AG09309 (cell line): ENCODE measurements at regions not wholly inside any gene's neighbourhood (a gene's known extent, or its start where the extent isn't known, plus 50 kb on each side); places are given as distances from the start of the nearest gene placed in this dataset.

Source experiments
- DNase-seq: peaks from one replicate; pipeline ENCODE4 v3.0.0-alpha.2; 2010; ENCODE audit warnings: low read depth
- H3K4me3 ChIP-seq: 2 replicates; pipeline ENCODE4 v1.5.1; 2011; ENCODE audit warnings: mild to moderate bottlenecking, low read depth, low read length, moderate library complexity; ENCODE audit not compliant: control insufficient read depth
- TF ChIP-seq, protein P1 (sequence below): IDR thresholded peaks from 2 replicates; pipeline ENCODE4 v1.5.1; 2011; ENCODE audit warnings: mild to moderate bottlenecking, low read depth, low read length, inconsistent platforms; ENCODE audit not compliant: insufficient read depth, control insufficient read depth; ENCODE audit errors: missing control alignments

DNA sequence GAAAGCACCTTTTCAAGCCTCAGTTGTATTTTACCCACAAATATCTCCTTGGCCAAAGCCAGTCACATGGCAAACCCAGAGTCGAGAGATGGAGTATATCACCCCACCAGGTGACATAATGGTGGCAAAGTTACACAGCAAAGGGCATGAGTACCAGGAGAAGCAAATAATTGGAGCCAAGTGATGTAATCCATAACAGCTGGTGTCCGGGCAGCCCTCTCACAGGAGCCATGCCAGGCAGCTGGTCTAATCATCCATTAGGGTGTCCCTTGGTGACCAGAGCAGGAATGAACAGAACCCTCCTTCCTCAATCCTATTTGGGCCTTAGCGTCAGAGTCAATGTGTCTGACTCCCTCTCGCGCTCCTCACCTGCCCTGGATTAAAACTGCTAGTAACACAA is 272.1 kb downstream of the LRFN2 start:
- no peak overlapping the region for H3K4me3 ChIP-seq
- no peak for DNase-seq
- TF ChIP-seq, protein P1, sequence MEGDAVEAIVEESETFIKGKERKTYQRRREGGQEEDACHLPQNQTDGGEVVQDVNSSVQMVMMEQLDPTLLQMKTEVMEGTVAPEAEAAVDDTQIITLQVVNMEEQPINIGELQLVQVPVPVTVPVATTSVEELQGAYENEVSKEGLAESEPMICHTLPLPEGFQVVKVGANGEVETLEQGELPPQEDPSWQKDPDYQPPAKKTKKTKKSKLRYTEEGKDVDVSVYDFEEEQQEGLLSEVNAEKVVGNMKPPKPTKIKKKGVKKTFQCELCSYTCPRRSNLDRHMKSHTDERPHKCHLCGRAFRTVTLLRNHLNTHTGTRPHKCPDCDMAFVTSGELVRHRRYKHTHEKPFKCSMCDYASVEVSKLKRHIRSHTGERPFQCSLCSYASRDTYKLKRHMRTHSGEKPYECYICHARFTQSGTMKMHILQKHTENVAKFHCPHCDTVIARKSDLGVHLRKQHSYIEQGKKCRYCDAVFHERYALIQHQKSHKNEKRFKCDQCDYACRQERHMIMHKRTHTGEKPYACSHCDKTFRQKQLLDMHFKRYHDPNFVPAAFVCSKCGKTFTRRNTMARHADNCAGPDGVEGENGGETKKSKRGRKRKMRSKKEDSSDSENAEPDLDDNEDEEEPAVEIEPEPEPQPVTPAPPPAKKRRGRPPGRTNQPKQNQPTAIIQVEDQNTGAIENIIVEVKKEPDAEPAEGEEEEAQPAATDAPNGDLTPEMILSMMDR, result no peak

DNA sequence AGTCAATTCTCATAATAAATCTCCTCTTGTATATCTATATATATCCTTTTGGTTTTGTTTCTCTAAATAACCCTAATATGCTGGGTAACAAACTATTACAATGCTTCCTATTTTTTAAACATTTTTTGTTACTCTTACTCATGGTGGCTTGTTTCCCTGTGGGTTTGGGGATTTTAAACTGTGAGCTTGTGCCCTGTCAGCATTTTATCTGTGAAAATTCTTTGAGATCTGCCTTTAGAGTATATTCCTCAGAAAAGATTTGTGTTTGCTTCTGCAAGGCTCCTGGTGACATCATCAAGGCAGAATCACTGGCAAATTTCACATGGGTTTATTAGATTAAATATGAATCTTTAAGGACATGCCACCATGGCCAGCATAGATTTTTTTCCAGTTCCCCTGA is 273.6 kb downstream of the LRFN2 start:
- H3K4me3 ChIP-seq, result no peak overlapping the region
- no peak for DNase-seq
- TF ChIP-seq, protein P1, result no peak

DNA sequence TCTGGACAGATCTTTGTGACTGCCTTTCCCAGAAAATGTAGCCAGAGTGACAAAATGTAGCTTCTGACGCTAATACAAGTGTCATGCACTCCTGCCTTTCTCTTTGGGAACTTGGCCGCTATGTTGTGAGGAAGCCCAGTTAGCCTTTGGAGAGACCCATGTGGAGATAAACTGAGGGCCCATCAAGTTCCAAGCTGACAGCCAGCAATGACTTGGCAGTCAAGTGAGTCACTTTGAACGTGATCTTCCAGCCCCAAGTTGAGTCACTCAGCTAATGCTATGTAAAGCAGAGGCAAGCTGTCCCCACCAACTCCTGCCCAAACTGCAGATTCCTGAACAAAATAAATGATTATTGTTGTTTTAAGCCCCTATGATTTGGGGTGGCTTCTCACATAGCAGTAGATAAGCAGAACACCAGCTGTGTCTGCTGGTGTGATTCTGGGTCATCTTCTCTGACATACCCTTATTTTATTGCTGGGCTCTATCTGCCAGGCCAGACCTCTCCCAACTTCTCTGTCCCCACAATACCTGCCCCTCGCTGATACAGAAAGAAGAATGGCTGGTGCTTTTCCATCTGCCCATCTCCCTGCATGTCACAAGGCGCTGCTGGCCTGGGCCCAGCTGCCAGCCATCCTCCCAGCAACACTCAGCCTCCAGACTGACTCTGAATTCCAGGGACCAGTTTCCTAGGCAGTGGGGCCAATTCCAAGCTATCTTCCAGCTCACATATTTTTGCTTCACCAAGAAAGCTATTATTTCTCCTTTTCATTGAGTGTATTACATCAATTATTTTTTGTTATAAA is 274.8 kb downstream of the LRFN2 start:
- TF ChIP-seq, protein P1, result no peak
- no peak for DNase-seq
- H3K4me3 ChIP-seq, result no peak overlapping the region

DNA sequence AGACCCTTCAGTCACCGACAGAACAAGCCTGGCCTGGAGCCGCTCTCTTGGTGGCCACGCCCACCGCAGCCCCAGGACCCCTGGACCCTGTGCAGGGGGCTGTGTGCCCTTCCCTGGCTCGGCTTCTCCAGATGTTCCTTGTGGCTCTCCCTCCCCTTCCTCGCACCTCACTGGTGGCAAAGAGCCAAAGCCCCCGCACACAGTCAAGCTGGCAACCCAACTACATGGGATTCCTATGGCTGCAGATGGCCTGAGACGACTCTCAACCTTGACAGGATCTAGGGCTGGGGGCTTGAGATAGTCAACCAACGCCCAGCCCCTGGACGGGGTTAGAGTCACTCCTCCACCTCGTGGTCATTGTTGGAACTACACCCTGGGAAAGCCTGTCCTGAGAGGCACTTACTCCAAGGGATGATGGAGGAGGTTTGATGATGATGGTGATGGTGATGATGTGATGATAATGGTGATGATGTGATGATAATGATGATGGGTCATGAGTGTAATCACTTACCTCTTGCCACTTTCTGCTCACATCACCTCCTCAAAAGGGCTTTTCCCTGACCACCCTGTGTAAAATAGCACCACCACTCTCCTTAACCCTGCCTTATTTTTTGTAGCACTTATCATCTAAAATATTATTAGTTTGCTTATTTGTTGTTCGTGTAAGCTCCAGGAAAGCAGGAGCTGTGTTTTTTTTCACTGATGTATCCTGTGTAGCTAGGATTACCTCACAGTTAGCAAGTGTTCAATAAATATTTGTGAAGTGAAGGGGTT is 278.4 kb downstream of the LRFN2 start:
- TF ChIP-seq, protein P1, result peak; percentile 88
- no peak overlapping the region for H3K4me3 ChIP-seq
- DNase-seq, result no peak

DNA sequence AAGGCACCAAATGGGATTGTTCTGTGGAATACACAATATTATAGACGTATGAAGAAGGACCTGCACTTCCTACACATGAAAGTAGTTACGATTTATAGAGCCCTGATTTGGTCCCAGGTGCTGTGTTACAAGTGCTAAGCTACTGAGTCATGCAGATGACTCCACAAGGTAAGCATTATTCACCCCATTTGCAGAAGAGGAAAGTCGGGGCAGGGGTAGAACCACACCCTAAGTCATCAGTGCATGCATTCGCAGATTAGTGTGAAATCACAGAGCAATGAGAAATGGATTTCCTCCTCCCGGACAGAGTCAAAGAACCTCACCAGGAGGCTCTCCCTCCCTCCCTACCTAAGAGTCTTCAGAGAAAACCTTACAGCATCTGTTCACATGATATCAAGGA is 279.5 kb downstream of the LRFN2 start:
- TF ChIP-seq, protein P1, result no peak
- no peak overlapping the region for H3K4me3 ChIP-seq
- no peak for DNase-seq

DNA sequence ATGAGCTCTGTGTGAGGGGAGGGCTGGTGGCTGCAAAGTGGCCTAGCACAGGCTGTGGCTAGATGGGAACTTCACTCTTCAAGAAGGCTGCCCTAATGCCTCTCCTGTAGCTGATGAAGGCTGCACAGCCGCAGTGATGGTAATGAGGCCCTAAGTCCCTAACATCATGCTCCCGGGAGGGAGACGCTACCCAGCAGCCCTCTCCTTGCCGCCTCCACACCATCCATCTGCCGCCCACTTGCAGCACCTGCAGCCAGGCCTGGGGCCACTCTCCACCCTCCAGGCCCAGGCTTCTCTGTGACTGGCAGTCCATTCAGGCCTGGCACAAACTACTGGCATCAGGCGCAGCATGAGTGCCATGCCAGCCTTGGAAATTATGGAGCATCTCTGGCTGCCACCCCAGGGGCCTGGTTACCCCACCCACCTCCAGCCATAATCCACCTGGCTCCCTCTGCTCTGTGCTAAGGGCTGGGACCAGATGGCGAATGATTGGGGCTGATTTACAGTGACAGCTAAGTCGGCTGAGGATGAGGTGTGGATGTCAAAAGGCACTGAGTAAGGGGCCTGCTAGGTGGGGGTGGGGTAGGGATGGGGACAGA is 284.2 kb downstream of the LRFN2 start:
- no peak overlapping the region for H3K4me3 ChIP-seq
- TF ChIP-seq, protein P1, result no peak
- no peak for DNase-seq
